ENCODE measurements at regions not wholly inside any gene's neighbourhood (a gene's known extent, or its start where the extent isn't known, plus 50 kb on each side); places are given as distances from the start of the nearest gene placed in this dataset.

GRCh38 chr6:154901876-154902552, 93.1 kb upstream of the TIAM2 start:
- no peak overlapping the region for H3K4me2 ChIP-seq (ENCODE audit: insufficient read depth in 1 of 2, low read depth in 2 of 2, low read length in 2 of 2)
- H2BK12ac ChIP-seq (ENCODE audit: low read depth, low read length) = no peak overlapping the region
- no peak overlapping the region for H3K18ac ChIP-seq (ENCODE audit: extremely low read depth, low read length)
- H3K36me3 ChIP-seq (ENCODE audit: control insufficient read depth in 2 of 4, insufficient read depth in 4 of 4, low read length in 3 of 4) = no peaks in the 10 kb centered on the region; a peak in 1 of 8 replicates
- no peak overlapping the region for H4K5ac ChIP-seq (ENCODE audit: insufficient read length, low read depth, low read length)
- TF ChIP-seq BACH1 (IDR thresholded peaks at IDR 0.05; ENCODE audit: low read length) (no peak), MAX (IDR thresholded peaks at IDR 0.05) (no peak), RAD21 (IDR thresholded peaks at IDR 0.05 in 1 of 2, conservative IDR thresholded peaks at IDR 0.05 in 1 of 2; ENCODE audit: low read depth in 2 of 2, low read length in 2 of 2) (no peak), RBBP5 (IDR thresholded peaks at IDR 0.05; ENCODE audit: borderline replicate concordance, low read depth, low read length) (no peak), HDAC6 (IDR thresholded peaks at IDR 0.05; ENCODE audit: low read depth, low read length) (no peak)
- POLR2A ChIA-PET (ENCODE audit: partially characterized antibody) = no interaction called here
- CTCF ChIA-PET (ENCODE audit: partially characterized antibody) = interaction anchor here (0.7 to 1.8 kb wide), 4 partner anchors 17 to 275 kb away, joined by 3 to 4 read pairs (median 3); no protein-coding TSS in a partner anchor
- H3K4ac ChIP-seq (replicated peaks; ENCODE audit: insufficient read length, low read depth, low read length) = no peak overlapping the region
- H4K91ac ChIP-seq (replicated peaks; ENCODE audit: insufficient read length, low read length) = no peak overlapping the region
- no peak overlapping the region for H2AFZ ChIP-seq (ENCODE audit: low read length)
- H3K9ac ChIP-seq (replicated peaks in 1 of 4; ENCODE audit: extremely low read depth in 1 of 4, low read depth in 3 of 4, low read length in 3 of 4) = no peak overlapping the region; a peak in 1 of 7 replicates
- H4K20me1 ChIP-seq (replicated peaks in 1 of 2; ENCODE audit: control insufficient read depth in 1 of 2, insufficient read depth in 2 of 2, low read length in 2 of 2) = no peaks in the 10 kb centered on the region
- no peaks in the 10 kb centered on the region for H3K23me2 ChIP-seq (ENCODE audit: low read depth, low read length)
- H3K27me3 ChIP-seq (replicated peaks in 1 of 4; ENCODE audit: control insufficient read depth in 3 of 4, extremely low read depth in 1 of 4, insufficient read depth in 3 of 4, low read length in 3 of 4) = no peaks in the 10 kb centered on the region
- H3K23ac ChIP-seq (ENCODE audit: insufficient read length) = no peak overlapping the region
- H3K14ac ChIP-seq (ENCODE audit: insufficient read length) = no peak overlapping the region
- H2AK5ac ChIP-seq (ENCODE audit: low read depth, low read length) = no peak overlapping the region; the same call in 1 of the 2 replicates
- H3K4me3 ChIP-seq (ENCODE audit: extremely low read depth in 1 of 4, insufficient read depth in 2 of 4, low read depth in 3 of 4, low read length in 4 of 4) = no peak overlapping the region
- 92% methylated on average over 9 of the region's 9 CpGs; no CpG with 5 or more reads in 1 of the 2 experiments for WGBS, 2 experiments (ENCODE audit: extremely low coverage in 1 of 2, insufficient coverage in 1 of 2, insufficient read length in 1 of 2, insufficient replicate concordance in 2 of 2, low coverage in 1 of 2, low lambda C conversion rate in 2 of 2, missing lambda C conversion rate in 1 of 2)
- H3K9me3 ChIP-seq (ENCODE audit: insufficient read depth in 2 of 2, low read depth in 1 of 2, low read length in 1 of 2) = no peaks in the 10 kb centered on the region
- H2BK5ac ChIP-seq (ENCODE audit: low read depth, low read length) = no peak overlapping the region
- H3K56ac ChIP-seq (replicated peaks; ENCODE audit: insufficient read length, low read depth, low read length) = no peak overlapping the region
- H4K8ac ChIP-seq (ENCODE audit: extremely low read depth, insufficient read depth, low read length) = no peak overlapping the region
- H3K79me1 ChIP-seq (ENCODE audit: low read depth, low read length) = no peaks in the 10 kb centered on the region
- H3K4me1 ChIP-seq (replicated peaks in 1 of 4; ENCODE audit: control insufficient read depth in 3 of 4, insufficient read depth in 4 of 4, low read length in 3 of 4) = no peaks in the 10 kb centered on the region
- H2BK15ac ChIP-seq (ENCODE audit: low read length) = no peak overlapping the region
- H2BK120ac ChIP-seq (replicated peaks; ENCODE audit: low read depth, low read length) = no peak overlapping the region
- no peak overlapping the region for H3K27ac ChIP-seq (ENCODE audit: low read depth, low read length)
- FAIRE-seq (no peak), DNase-seq (ENCODE audit: low read depth in 1 of 2, low spot score in 2 of 2) (no peak)
- no peak overlapping the region for H2BK20ac ChIP-seq (ENCODE audit: low read length)
- no peaks in the 10 kb centered on the region for H3K79me2 ChIP-seq (ENCODE audit: control insufficient read depth in 1 of 2, insufficient read depth in 2 of 2, low read length in 2 of 2)

All from H1 (cell line).